ENCODE measurements at regions not wholly inside any gene's neighbourhood (a gene's known extent, or its start where the extent isn't known, plus 50 kb on each side); places are given as distances from the start of the nearest gene placed in this dataset.

DNA sequence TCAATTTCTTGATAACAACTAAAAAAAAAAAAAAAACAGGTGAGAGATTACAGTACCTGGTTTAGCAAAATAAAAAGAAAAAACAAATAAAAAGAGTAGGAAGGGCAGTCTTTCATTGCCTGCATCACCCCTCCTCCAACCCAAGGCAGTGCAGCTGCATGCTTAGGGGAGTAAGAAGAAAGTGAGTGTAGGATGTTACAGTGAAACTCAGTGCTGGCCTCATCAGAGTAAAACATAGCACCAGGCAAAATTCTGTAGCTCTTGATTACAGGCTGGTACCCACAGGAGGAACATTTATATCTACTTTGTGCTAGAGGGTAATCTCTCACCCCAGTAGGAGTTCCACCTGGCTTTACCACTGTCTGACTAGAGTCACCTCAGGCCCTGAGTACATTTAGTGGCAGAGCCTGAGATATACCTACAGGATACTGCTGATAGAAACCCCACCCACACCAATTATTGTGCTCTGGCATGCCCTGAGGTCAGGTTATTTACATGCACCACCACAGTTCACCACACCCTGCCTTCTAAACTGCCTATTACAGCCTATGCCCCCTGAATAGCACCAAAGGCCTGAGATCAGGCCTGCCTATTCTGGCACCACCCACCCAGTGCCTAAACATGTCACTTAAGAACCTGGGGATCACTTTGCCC, 241.6 kb downstream of the PAPSS1 start:
- no peaks in the 10 kb centered on the region for H3K9me3 ChIP-seq (ENCODE audit: low read depth)
- no peak for TF ChIP-seq EZH2phosphoT487 (IDR thresholded peaks at IDR 0.05; ENCODE audit: low read depth, severe bottlenecking, unreplicated experiment)
- TF ChIP-seq EZH2 (IDR thresholded peaks at IDR 0.05; ENCODE audit: borderline replicate concordance): no peak
- TF ChIP-seq, protein P1, sequence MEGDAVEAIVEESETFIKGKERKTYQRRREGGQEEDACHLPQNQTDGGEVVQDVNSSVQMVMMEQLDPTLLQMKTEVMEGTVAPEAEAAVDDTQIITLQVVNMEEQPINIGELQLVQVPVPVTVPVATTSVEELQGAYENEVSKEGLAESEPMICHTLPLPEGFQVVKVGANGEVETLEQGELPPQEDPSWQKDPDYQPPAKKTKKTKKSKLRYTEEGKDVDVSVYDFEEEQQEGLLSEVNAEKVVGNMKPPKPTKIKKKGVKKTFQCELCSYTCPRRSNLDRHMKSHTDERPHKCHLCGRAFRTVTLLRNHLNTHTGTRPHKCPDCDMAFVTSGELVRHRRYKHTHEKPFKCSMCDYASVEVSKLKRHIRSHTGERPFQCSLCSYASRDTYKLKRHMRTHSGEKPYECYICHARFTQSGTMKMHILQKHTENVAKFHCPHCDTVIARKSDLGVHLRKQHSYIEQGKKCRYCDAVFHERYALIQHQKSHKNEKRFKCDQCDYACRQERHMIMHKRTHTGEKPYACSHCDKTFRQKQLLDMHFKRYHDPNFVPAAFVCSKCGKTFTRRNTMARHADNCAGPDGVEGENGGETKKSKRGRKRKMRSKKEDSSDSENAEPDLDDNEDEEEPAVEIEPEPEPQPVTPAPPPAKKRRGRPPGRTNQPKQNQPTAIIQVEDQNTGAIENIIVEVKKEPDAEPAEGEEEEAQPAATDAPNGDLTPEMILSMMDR (IDR thresholded peaks at IDR 0.05; ENCODE audit: poor library complexity): no peak
- H3K27ac ChIP-seq: no peak overlapping the region
- H4K20me1 ChIP-seq (ENCODE audit: insufficient read depth, poor library complexity, severe bottlenecking): no peaks in the 10 kb centered on the region
- no peaks in the 10 kb centered on the region for H3K4me1 ChIP-seq (ENCODE audit: insufficient read depth)
- no peaks in the 10 kb centered on the region for H3K9me2 ChIP-seq (replicated peaks; ENCODE audit: insufficient read depth)
- no peaks in the 10 kb centered on the region for H3K79me2 ChIP-seq
- no peaks in the 10 kb centered on the region for H3K36me3 ChIP-seq (replicated peaks; ENCODE audit: insufficient read depth, low read depth)
- DNase-seq (ENCODE audit: low spot score): no peak
- no peaks in the 10 kb centered on the region for H3K27me3 ChIP-seq
- no peak overlapping the region for H3K4me2 ChIP-seq
- H2AFZ ChIP-seq: no peak overlapping the region
- no peak overlapping the region for H3K4me3 ChIP-seq

DNA sequence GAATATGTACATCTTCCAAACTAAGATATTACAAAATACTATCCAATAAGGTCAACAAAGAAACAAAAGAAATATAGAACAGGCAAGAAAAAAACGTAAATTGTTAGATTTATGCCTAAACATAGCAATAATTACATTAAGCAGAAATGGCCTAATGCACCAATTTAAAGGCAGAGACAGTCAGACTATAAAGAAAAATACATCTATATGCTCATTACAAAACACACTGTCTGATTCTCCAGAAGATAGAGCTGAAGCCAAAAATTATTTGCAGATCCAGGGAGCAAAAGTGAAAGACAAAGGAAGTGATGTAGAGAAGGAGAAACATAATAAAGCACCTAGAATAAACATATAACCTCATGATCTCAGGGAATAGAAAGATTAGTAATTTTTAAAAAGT, 246.9 kb downstream of the PAPSS1 start:
- no peak overlapping the region for H3K4me2 ChIP-seq
- 32% methylated on average over 1 of the region's 1 CpG for WGBS (ENCODE audit: low lambda C conversion rate, missing lambda C conversion rate)

DNA sequence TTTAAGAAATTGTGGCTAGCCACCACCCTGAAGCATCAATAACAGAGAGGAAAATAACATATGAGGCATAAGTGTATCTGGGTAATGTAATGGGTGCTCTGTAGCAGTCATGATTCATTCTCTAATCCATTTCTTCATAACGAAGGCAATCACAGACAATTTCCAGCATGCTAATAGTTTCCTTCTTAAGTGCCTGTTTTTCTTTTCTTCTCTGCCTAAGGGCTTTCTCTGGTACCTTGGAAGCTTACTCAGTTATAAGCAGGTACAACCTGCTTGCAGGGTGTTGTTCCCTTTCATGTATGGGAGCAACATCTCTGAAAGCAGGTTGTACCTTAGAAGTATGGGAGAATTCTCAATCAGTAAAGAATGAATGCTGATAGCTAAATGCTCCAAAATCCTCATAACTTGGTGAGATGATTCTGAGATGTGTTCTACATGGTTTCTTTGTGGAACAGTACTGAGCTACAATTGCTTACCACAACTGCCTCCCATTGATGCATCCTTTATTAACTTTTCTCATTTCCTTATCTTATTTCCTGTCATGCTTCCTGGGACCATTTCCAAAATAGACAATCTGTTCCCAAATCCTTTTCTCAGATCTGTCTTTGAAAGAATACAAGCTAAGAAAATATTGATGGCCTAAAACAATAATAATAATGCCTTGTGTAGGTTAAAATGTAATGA, 247.6 kb downstream of the PAPSS1 start:
- Histone ChIP-seq H3K9me3 (ENCODE audit: low read depth) (no peaks in the 10 kb centered on the region), H3K27me3 (no peaks in the 10 kb centered on the region), H4K20me1 (ENCODE audit: insufficient read depth, poor library complexity, severe bottlenecking) (no peaks in the 10 kb centered on the region), H3K36me3 (replicated peaks; ENCODE audit: insufficient read depth, low read depth) (no peaks in the 10 kb centered on the region), H3K4me2 (no peak overlapping the region), H2AFZ (no peak overlapping the region), H3K9me2 (replicated peaks; ENCODE audit: insufficient read depth) (no peaks in the 10 kb centered on the region), H3K4me1 (ENCODE audit: insufficient read depth) (no peaks in the 10 kb centered on the region), H3K79me2 (no peaks in the 10 kb centered on the region), H3K27ac (no peak overlapping the region), H3K4me3 (no peak overlapping the region)
- 61% methylated on average over 1 of the region's 1 CpG for WGBS (ENCODE audit: low lambda C conversion rate, missing lambda C conversion rate)
- DNase-seq (ENCODE audit: low spot score): no peak
- no peak for TF ChIP-seq EZH2phosphoT487 (IDR thresholded peaks at IDR 0.05; ENCODE audit: low read depth, severe bottlenecking, unreplicated experiment)
- TF ChIP-seq, protein P1 (IDR thresholded peaks at IDR 0.05; ENCODE audit: poor library complexity): no peak
- no peak for TF ChIP-seq EZH2 (IDR thresholded peaks at IDR 0.05; ENCODE audit: borderline replicate concordance)

More for the DNA sequence above, 246.9 kb downstream of the PAPSS1 start:
- Histone ChIP-seq H3K4me3 (no peak overlapping the region), H3K4me1 (ENCODE audit: insufficient read depth) (no peaks in the 10 kb centered on the region), H3K79me2 (no peaks in the 10 kb centered on the region), H3K27me3 (no peaks in the 10 kb centered on the region), H4K20me1 (ENCODE audit: insufficient read depth, poor library complexity, severe bottlenecking) (no peaks in the 10 kb centered on the region), H3K9me2 (replicated peaks; ENCODE audit: insufficient read depth) (no peaks in the 10 kb centered on the region), H2AFZ (no peak overlapping the region), H3K27ac (no peak overlapping the region), H3K36me3 (replicated peaks; ENCODE audit: insufficient read depth, low read depth) (no peaks in the 10 kb centered on the region), H3K9me3 (ENCODE audit: low read depth) (no peaks in the 10 kb centered on the region)
- no peak for DNase-seq (ENCODE audit: low spot score)
- TF ChIP-seq, protein P1 (IDR thresholded peaks at IDR 0.05; ENCODE audit: poor library complexity): no peak
- no peak for TF ChIP-seq EZH2phosphoT487 (IDR thresholded peaks at IDR 0.05; ENCODE audit: low read depth, severe bottlenecking, unreplicated experiment)
- TF ChIP-seq EZH2 (IDR thresholded peaks at IDR 0.05; ENCODE audit: borderline replicate concordance): no peak

All from hepatocyte (in vitro differentiated cells).